Stomach (tissue), 8 donors: ENCODE measurements at regions not wholly inside any gene's neighbourhood (a gene's known extent, or its start where the extent isn't known, plus 50 kb on each side); places are given as distances from the start of the nearest gene placed in this dataset.

Experiments
- DNase-seq, 2 donors: peaks; one replicate each; pipeline versions ENCODE4 v3.0.0 to v3.0.0-alpha.2; 2013 to 2019
- H3K27ac ChIP-seq, 5 donors: fragments of 200-600 bp in 4 of 5; sonication (generic) in 4 of 5; one replicate each; pipeline ENCODE4 v1.5.1; 2013 to 2019; ENCODE audit warnings: mild to moderate bottlenecking in 1 of 5, moderate library complexity in 1 of 5
- H3K27me3 ChIP-seq, 3 donors: fragments of 200-600 bp; sonication (generic); one replicate each; pipeline ENCODE4 v1.5.1; 2017 to 2019; ENCODE audit warnings: mixed run types in 1 of 3
- H3K36me3 ChIP-seq, 4 donors: fragments of 200-600 bp; sonication (generic); 1 replicate in 3 of 4; 2 replicates in 1 of 4; pipeline ENCODE4 v1.5.1; 2016 to 2019
- H3K4me1 ChIP-seq, 4 donors: fragments of 200-600 bp; sonication (generic); one replicate each; pipeline ENCODE4 v1.5.1; 2016 to 2019
- H3K4me3 ChIP-seq, 4 donors: fragments of 200-600 bp; sonication (generic) in 3 of 4; one replicate each; pipeline ENCODE4 v1.5.1; 2016 to 2019; ENCODE audit warnings: mild to moderate bottlenecking in 1 of 4
- H3K9me3 ChIP-seq, 4 donors: fragments of 200-600 bp; sonication (generic); one replicate each; pipeline ENCODE4 v1.5.1; 2016 to 2019
- CTCF ChIP-seq, 7 experiments: fragments of 450-650 bp in 4 of 7; fragments of 200-600 bp in 3 of 7; sonication (generic) in 3 of 7; IDR thresholded peaks; one replicate each; pipeline ENCODE4 v1.5.1; 2016 to 2019; ENCODE audit warnings: antibody characterized with exemption in 7 of 7, control low read depth in 2 of 7, mild to moderate bottlenecking in 1 of 7
- EP300 ChIP-seq: sonication (generic); formaldehyde crosslinking; IDR thresholded peaks from one replicate; pipeline ENCODE4 v1.6.1; 2017; ENCODE audit warnings: antibody characterized with exemption
- POLR2A ChIP-seq, 4 donors: fragments of 450-650 bp; IDR thresholded peaks; one replicate each; pipeline ENCODE4 v1.6.1; 2016; ENCODE audit warnings: antibody characterized with exemption in 4 of 4, control low read depth in 2 of 4, mild to moderate bottlenecking in 1 of 4, moderate library complexity in 1 of 4
- POLR2AphosphoS5 ChIP-seq, 3 donors: sonication (generic); formaldehyde crosslinking; IDR thresholded peaks; one replicate each; pipeline ENCODE4 v1.6.1; 2016; ENCODE audit warnings: antibody characterized with exemption in 3 of 3
- WGBS, 5 donors: extraction: QIAGEN DNeasy Blood & Tissue Kit in 3 of 5; methylation state at CpG; one replicate each; pipeline versions ENCODE4 v1.1.5 to v1.1.7; 2013 to 2018; 5-methylcytosine and 5-hydroxymethylcytosine counted together
- intact Hi-C: fragments of 100-400 bp; cut with DNase I; formaldehyde crosslinking; loops from one replicate; pipeline ENCODE4 v1.15.1; 2023; ENCODE audit warnings: low total_unique reads
- donor health status: healthy with polysubstance abuse.
- donor health status: Bipolar disorder and iron deficiency.
- donor health status: healthy.

- Histone ChIP-seq H3K4me1 (no peaks in the 10 kb centered on the region), H3K27me3 (no peaks in the 10 kb centered on the region), H3K9me3 (no peaks in the 10 kb centered on the region), H3K4me3 (no peak overlapping the region), H3K27ac (no peak overlapping the region), H3K36me3 (no peaks in the 10 kb centered on the region)
- WGBS, 5 donors: 83 to 87% (median 86%) methylated on average over 7 of the region's 7 CpGs
- DNase-seq: no peak
- intact Hi-C loops: no loop called here
- no peak for TF ChIP-seq POLR2AphosphoS5 (IDR thresholded peaks at IDR 0.05)
- TF ChIP-seq EP300: no peak
- no peak for TF ChIP-seq POLR2A (IDR thresholded peaks at IDR 0.05)
- TF ChIP-seq CTCF (IDR thresholded peaks at IDR 0.05): no peak
These were observed 67.0 kb downstream of the SCN11A start for GRCh38 chr3:38984731-38985130.

GRCh38 chr3:38984110-38984509 is 67.6 kb downstream of the SCN11A start:
- intact Hi-C loops: no loop called here
- Histone ChIP-seq H3K27me3 (no peaks in the 10 kb centered on the region), H3K36me3 (no peaks in the 10 kb centered on the region), H3K4me3 (no peak overlapping the region), H3K9me3 (no peaks in the 10 kb centered on the region), H3K27ac (no peak overlapping the region), H3K4me1 (no peaks in the 10 kb centered on the region)
- DNase-seq: no peak
- TF ChIP-seq POLR2A (IDR thresholded peaks at IDR 0.05): no peak
- no peak for TF ChIP-seq EP300

- Histone ChIP-seq H3K4me3 (no peak overlapping the region), H3K27me3 (no peaks in the 10 kb centered on the region), H3K36me3 (no peaks in the 10 kb centered on the region), H3K9me3 (no peaks in the 10 kb centered on the region), H3K27ac (no peak overlapping the region), H3K4me1 (no peaks in the 10 kb centered on the region)
- TF ChIP-seq POLR2A (IDR thresholded peaks at IDR 0.05) (no peak), POLR2AphosphoS5 (IDR thresholded peaks at IDR 0.05) (no peak), EP300 (no peak), CTCF (IDR thresholded peaks at IDR 0.05) (no peak)
- 51 to 84% (median 62%) methylated on average over 2 of the region's 2 CpGs for WGBS, 5 donors
- intact Hi-C loops: no loop called here
- DNase-seq: no peak
These were observed 70.8 kb downstream of the SCN11A start for GRCh38 chr3:38980938-38981337.

GRCh38 chr3:38978729-38979128 is 73.0 kb downstream of the SCN11A start:
- no peak for TF ChIP-seq EP300
- TF ChIP-seq POLR2A (IDR thresholded peaks at IDR 0.05): no peak
- TF ChIP-seq POLR2AphosphoS5 (IDR thresholded peaks at IDR 0.05): no peak
- TF ChIP-seq CTCF (IDR thresholded peaks at IDR 0.05): no peak
- no peaks in the 10 kb centered on the region for H3K9me3 ChIP-seq
- no peak for DNase-seq
- intact Hi-C loops: no loop called here
- H3K4me1 ChIP-seq: no peaks in the 10 kb centered on the region
- 66 to 77% (median 68%) methylated on average over 6 of the region's 6 CpGs for WGBS, 5 donors
- no peak overlapping the region for H3K27ac ChIP-seq
- H3K36me3 ChIP-seq: no peaks in the 10 kb centered on the region
- no peaks in the 10 kb centered on the region for H3K27me3 ChIP-seq
- no peak overlapping the region for H3K4me3 ChIP-seq

GRCh38 chr3:38970851-38971638 is 80.7 kb downstream of the SCN11A start:
- peaks cover 0 to 4% (median 0%) of the 10 kb centered on the region in 3 donors for H3K27me3 ChIP-seq
- WGBS, 5 donors: 79 to 91% (median 88%) methylated on average over 7 of the region's 7 CpGs
- no peaks in the 10 kb centered on the region for H3K9me3 ChIP-seq
- TF ChIP-seq EP300: no peak
- H3K36me3 ChIP-seq: no peaks in the 10 kb centered on the region
- no peak for DNase-seq
- no peak overlapping the region for H3K27ac ChIP-seq
- H3K4me3 ChIP-seq: no peak overlapping the region
- intact Hi-C loops: no loop called here
- no peaks in the 10 kb centered on the region for H3K4me1 ChIP-seq
